Left lung (tissue), 4 donors: ENCODE measurements at regions not wholly inside any gene's neighbourhood (a gene's known extent, or its start where the extent isn't known, plus 50 kb on each side); places are given as distances from the start of the nearest gene placed in this dataset.

Experiments
- ATAC-seq: fragments of 200-7000 bp; cut with Tn5 transposase; one replicate; pipeline ENCODE4 v1.9.1; 2020; ENCODE audit warnings: moderate library complexity
- DNase-seq, 4 donors: peaks; one replicate each; pipeline ENCODE4 v3.0.0-alpha.2; 2013 to 2020
- H3K27ac ChIP-seq, 2 donors: fragments of 200-600 bp; sonication (generic) in 1 of 2; one replicate each; pipeline versions ENCODE4 v1.5.0 to v1.8.0; 2020 to 2021
- H3K27me3 ChIP-seq, 2 donors: fragments of 200-600 bp; sonication (generic) in 1 of 2; one replicate each; pipeline versions ENCODE4 v1.5.0 to v1.8.0; 2020 to 2021
- H3K36me3 ChIP-seq, 2 donors: fragments of 200-600 bp; sonication (generic) in 1 of 2; one replicate each; pipeline versions ENCODE4 v1.5.0 to v1.8.0; 2020 to 2021
- H3K4me1 ChIP-seq, 2 donors: fragments of 200-600 bp; one replicate each; pipeline ENCODE4 v1.8.0; 2021
- H3K4me3 ChIP-seq, 2 donors: fragments of 200-600 bp; sonication (generic) in 1 of 2; one replicate each; pipeline versions ENCODE4 v1.5.0 to v1.8.0; 2020 to 2021; ENCODE audit warnings: mild to moderate bottlenecking in 1 of 2
- H3K9me3 ChIP-seq, 2 donors: fragments of 200-600 bp; sonication (generic) in 1 of 2; one replicate each; pipeline versions ENCODE4 v1.5.0 to v1.8.0; 2020 to 2021
- CTCF ChIP-seq, 2 donors: fragments of 200-600 bp; sonication (generic) in 1 of 2; IDR thresholded peaks; one replicate each; pipeline versions ENCODE4 v1.5.0 to v1.8.0; 2021; ENCODE audit warnings: antibody characterized with exemption in 2 of 2
- intact Hi-C, 2 donors: fragments of 100-400 bp; cut with DNase I; formaldehyde crosslinking; loops; one replicate each; pipeline versions ENCODE4 v1.11.2 to v1.14.2; 2022
- donor health status: DM: no; HTN: yes; CAD: no.
- donor health status: DM: no; HTN: no; CAD: no.

DNA sequence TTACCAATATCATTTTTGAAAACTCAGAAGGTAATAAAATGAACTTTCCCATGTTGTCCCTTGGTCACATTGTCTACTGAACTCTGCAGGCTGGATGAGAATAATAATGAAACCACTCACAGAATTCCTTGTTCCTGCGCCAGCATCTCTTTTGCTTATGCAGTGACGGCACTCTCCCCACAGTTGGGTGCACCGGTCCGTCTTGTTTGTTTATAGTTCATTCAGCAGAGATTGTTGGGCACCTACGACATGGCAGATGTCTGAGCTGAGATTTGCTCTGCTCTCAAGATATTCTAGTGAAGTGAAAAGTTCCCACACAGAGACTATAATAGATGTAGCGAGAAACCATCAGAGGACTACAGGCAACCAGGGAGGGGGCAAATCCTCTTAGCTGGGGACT lies 375.7 kb upstream of the CDH11 start:
- intact Hi-C loops, result no loop called here
- DNase-seq (no peak), ATAC-seq (no peak)
- no peak overlapping the region for H3K4me3 ChIP-seq
- no peaks in the 10 kb centered on the region for H3K9me3 ChIP-seq
- no peaks in the 10 kb centered on the region for H3K4me1 ChIP-seq
- no peak for TF ChIP-seq CTCF (IDR thresholded peaks at IDR 0.05)
- H3K36me3 ChIP-seq, result no peaks in the 10 kb centered on the region
- H3K27me3 ChIP-seq, result no peaks in the 10 kb centered on the region
- H3K27ac ChIP-seq, result no peak overlapping the region

GRCh38 chr16:65495106-65495505 lies 373.2 kb upstream of the CDH11 start:
- intact Hi-C loops, result no loop called here
- no peak overlapping the region for H3K27ac ChIP-seq
- H3K36me3 ChIP-seq, result no peaks in the 10 kb centered on the region
- no peak overlapping the region for H3K4me3 ChIP-seq
- no peaks in the 10 kb centered on the region for H3K9me3 ChIP-seq
- ATAC-seq (no peak), DNase-seq (no peak)
- TF ChIP-seq CTCF (IDR thresholded peaks at IDR 0.05), result no peak
- H3K27me3 ChIP-seq, result no peaks in the 10 kb centered on the region
- H3K4me1 ChIP-seq, result no peaks in the 10 kb centered on the region

GRCh38 chr16:65494609-65495008 lies 372.7 kb upstream of the CDH11 start:
- Histone ChIP-seq H3K9me3 (no peaks in the 10 kb centered on the region), H3K36me3 (no peaks in the 10 kb centered on the region), H3K27me3 (no peaks in the 10 kb centered on the region), H3K4me3 (no peak overlapping the region), H3K4me1 (no peaks in the 10 kb centered on the region), H3K27ac (no peak overlapping the region)
- ATAC-seq (no peak), DNase-seq (no peak)
- TF ChIP-seq CTCF (IDR thresholded peaks at IDR 0.05), result no peak
- intact Hi-C loops, result no loop called here

DNA sequence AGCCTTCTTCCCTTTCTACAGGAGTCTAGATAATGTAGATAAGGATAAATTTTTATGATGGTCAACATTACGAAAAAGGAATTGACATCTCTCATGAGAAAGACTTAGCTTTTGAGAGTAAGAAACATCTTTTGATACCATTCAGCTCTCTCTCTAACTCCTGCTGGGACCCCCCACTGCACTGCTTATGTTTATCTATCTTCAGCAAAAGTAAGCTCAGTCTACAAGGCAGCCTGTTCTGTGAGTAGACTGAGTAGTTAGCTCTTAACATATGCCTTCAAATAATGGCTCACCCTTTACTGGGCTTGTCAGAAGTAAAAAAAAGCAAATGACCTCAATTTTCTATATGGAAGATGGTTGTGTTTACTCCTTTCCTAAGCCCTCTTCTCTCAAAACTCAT lies 372.2 kb upstream of the CDH11 start:
- H3K4me3 ChIP-seq, result no peak overlapping the region
- no peak overlapping the region for H3K27ac ChIP-seq
- no peaks in the 10 kb centered on the region for H3K27me3 ChIP-seq
- H3K9me3 ChIP-seq, result no peaks in the 10 kb centered on the region
- H3K4me1 ChIP-seq, result no peaks in the 10 kb centered on the region
- DNase-seq (no peak), ATAC-seq (no peak)
- intact Hi-C loops, result no loop called here
- no peak for TF ChIP-seq CTCF (IDR thresholded peaks at IDR 0.05)
- H3K36me3 ChIP-seq, result no peaks in the 10 kb centered on the region

DNA sequence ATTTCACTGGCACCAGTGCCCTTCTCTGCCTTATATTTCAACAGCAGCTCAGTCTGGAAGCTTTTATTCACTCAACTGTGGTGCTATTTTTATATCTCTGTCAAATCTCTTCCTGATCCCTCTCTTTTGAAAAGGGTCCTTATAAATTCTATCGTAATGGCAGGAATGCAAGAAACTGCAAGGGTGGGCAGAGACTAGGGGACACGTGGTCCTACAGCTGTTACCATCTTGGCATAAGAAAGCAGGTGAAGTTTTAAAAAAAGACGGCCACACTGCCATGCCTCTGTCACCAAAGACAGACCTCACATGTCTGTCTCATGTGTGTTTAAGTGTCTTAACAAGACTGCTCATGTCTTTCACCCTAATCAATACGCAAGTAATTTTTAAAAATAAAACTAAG lies 368.4 kb upstream of the CDH11 start:
- no peak overlapping the region for H3K4me3 ChIP-seq
- H3K27ac ChIP-seq, result no peak overlapping the region
- H3K27me3 ChIP-seq, result no peaks in the 10 kb centered on the region
- H3K9me3 ChIP-seq, result no peaks in the 10 kb centered on the region
- DNase-seq, result no peak
- no peaks in the 10 kb centered on the region for H3K4me1 ChIP-seq
- ATAC-seq, result no peak
- no peak for TF ChIP-seq CTCF (IDR thresholded peaks at IDR 0.05)
- H3K36me3 ChIP-seq, result no peaks in the 10 kb centered on the region
- intact Hi-C loops, result no loop called here
